GM12892 (cell line): ENCODE measurements at regions not wholly inside any gene's neighbourhood (a gene's known extent, or its start where the extent isn't known, plus 50 kb on each side); places are given as distances from the start of the nearest gene placed in this dataset.

Experiments used
- DNase-seq: peaks from one replicate; pipeline ENCODE4 v3.0.0; 2011; ENCODE audit not compliant: insufficient read length
- FAIRE-seq: peaks from 2 replicates; lab custom pipeline; 2011; peaks lifted over from hg19 to GRCh38; lab: Jason Lieb, UNC
- POLR2A ChIP-seq: IDR thresholded peaks from 2 replicates; pipeline ENCODE4 v1.6.1; 2011; ENCODE audit warnings: low read depth, low read length, control low read depth
- POLR2AphosphoS5 ChIP-seq: IDR thresholded peaks from 2 replicates; pipeline ENCODE4 v1.6.1; 2011; ENCODE audit warnings: low read depth, low read length, control low read depth
- TAF1 ChIP-seq: IDR thresholded peaks from 2 replicates; pipeline ENCODE4 v1.6.1; 2011; ENCODE audit warnings: low read depth, mild to moderate bottlenecking, control low read depth, low read length, borderline replicate concordance

- TF ChIP-seq POLR2AphosphoS5 (no peak), POLR2A (no peak), TAF1 (no peak)
- FAIRE-seq (no peak), DNase-seq (no peak)
Measured at GRCh38 chr2:67854103-67854743, 208.6 kb downstream of the C1D start.

- TF ChIP-seq POLR2AphosphoS5 (no peak), TAF1 (no peak), POLR2A (no peak)
- no peak for FAIRE-seq
- DNase-seq = no peak
Measured at GRCh38 chr2:67854798-67855197, 208.0 kb downstream of the C1D start.

GRCh38 chr2:67856866-67857265 lies 205.9 kb downstream of the C1D start:
- DNase-seq (no peak), FAIRE-seq (no peak)
- TF ChIP-seq POLR2AphosphoS5 = no peak

- FAIRE-seq (no peak), DNase-seq (no peak)
- TF ChIP-seq POLR2AphosphoS5 = no peak
- TF ChIP-seq TAF1 = no peak
- TF ChIP-seq POLR2A = no peak
Measured at GRCh38 chr2:67857836-67858235, 205.0 kb downstream of the C1D start.

GRCh38 chr2:67858886-67859285 lies 203.9 kb downstream of the C1D start:
- DNase-seq (no peak), FAIRE-seq (no peak)
- TF ChIP-seq POLR2A (no peak), TAF1 (no peak), POLR2AphosphoS5 (no peak)

GRCh38 chr2:67865917-67866316 lies 196.9 kb downstream of the C1D start:
- FAIRE-seq = no peak
- no peak for TF ChIP-seq POLR2A
- TF ChIP-seq POLR2AphosphoS5 = no peak
- no peak for TF ChIP-seq TAF1

GRCh38 chr2:67867735-67868134 lies 195.1 kb downstream of the C1D start:
- TF ChIP-seq POLR2A = no peak
- no peak for TF ChIP-seq POLR2AphosphoS5
- TF ChIP-seq TAF1 = no peak
- DNase-seq = no peak
- FAIRE-seq = no peak

More at GRCh38 chr2:67865917-67866316, 196.9 kb downstream of the C1D start:
- no peak for DNase-seq

- TF ChIP-seq POLR2A (no peak), POLR2AphosphoS5 (no peak)
- no peak for DNase-seq
- no peak for FAIRE-seq
Measured at GRCh38 chr2:67871686-67872412, 191.0 kb downstream of the C1D start.

GRCh38 chr2:67872481-67872880 lies 190.3 kb downstream of the C1D start:
- TF ChIP-seq POLR2A (no peak), POLR2AphosphoS5 (no peak), TAF1 (no peak)
- FAIRE-seq (no peak), DNase-seq (no peak)

- no peak for TF ChIP-seq POLR2A
- no peak for TF ChIP-seq TAF1
- no peak for TF ChIP-seq POLR2AphosphoS5
- FAIRE-seq = no peak
Measured at GRCh38 chr2:67873916-67874315, 188.9 kb downstream of the C1D start.

GRCh38 chr2:67876176-67876575 lies 186.6 kb downstream of the C1D start:
- TF ChIP-seq POLR2AphosphoS5 = no peak
- TF ChIP-seq TAF1 = no peak
- no peak for TF ChIP-seq POLR2A
- DNase-seq = no peak
- FAIRE-seq = no peak

More at GRCh38 chr2:67873916-67874315, 188.9 kb downstream of the C1D start:
- no peak for DNase-seq

GRCh38 chr2:67877301-67877700 lies 185.5 kb downstream of the C1D start:
- DNase-seq = no peak
- no peak for TF ChIP-seq TAF1
- TF ChIP-seq POLR2AphosphoS5 = no peak
- TF ChIP-seq POLR2A = no peak
- FAIRE-seq = no peak
